ENCODE measurements at regions not wholly inside any gene's neighbourhood (a gene's known extent, or its start where the extent isn't known, plus 50 kb on each side); places are given as distances from the start of the nearest gene placed in this dataset.

GRCh38 chr4:74559853-74560252, 114.9 kb downstream of the AREG start:
- TF ChIP-seq CTCF (IDR thresholded peaks at IDR 0.05) (no peak), POLR2A (IDR thresholded peaks at IDR 0.05) (no peak), EP300 (IDR thresholded peaks at IDR 0.05) (no peak)
